Thyroid gland (tissue), 4 donors: ENCODE measurements at regions not wholly inside any gene's neighbourhood (a gene's known extent, or its start where the extent isn't known, plus 50 kb on each side); places are given as distances from the start of the nearest gene placed in this dataset.

Source experiments
- DNase-seq, 2 donors: peaks; one replicate each; pipeline ENCODE4 v3.0.0-alpha.2; 2019
- H3K27ac ChIP-seq, 3 donors: fragments of 200-600 bp; sonication (generic); 1 replicate in 2 of 3; 2 replicates in 1 of 3; pipeline ENCODE4 v1.5.1; 2016 to 2019; ENCODE audit warnings: mild to moderate bottlenecking in 1 of 3, moderate library complexity in 1 of 3
- H3K27me3 ChIP-seq: fragments of 200-600 bp; sonication (generic); one replicate; pipeline ENCODE4 v1.5.1; 2019
- H3K36me3 ChIP-seq, 2 donors: fragments of 200-600 bp; sonication (generic); one replicate each; pipeline ENCODE4 v1.5.1; 2016 to 2019
- H3K4me1 ChIP-seq, 2 donors: fragments of 200-600 bp; sonication (generic); one replicate each; pipeline ENCODE4 v1.5.1; 2017 to 2019
- H3K4me3 ChIP-seq, 3 donors: fragments of 200-600 bp; sonication (generic); replicated peaks in 1 of 3; 1 replicate in 2 of 3; 2 replicates in 1 of 3; pipeline ENCODE4 v1.5.1; 2016; ENCODE audit warnings: mild to moderate bottlenecking in 1 of 3
- H3K9me3 ChIP-seq: fragments of 200-600 bp; sonication (generic); one replicate; pipeline ENCODE4 v1.5.1; 2017
- CTCF ChIP-seq, 6 experiments: fragments of 200-600 bp in 3 of 6; fragments of 450-650 bp in 3 of 6; sonication (generic) in 3 of 6; IDR thresholded peaks; one replicate each; pipeline ENCODE4 v1.5.1; 2016 to 2019; ENCODE audit warnings: antibody characterized with exemption in 6 of 6, mild to moderate bottlenecking in 2 of 6, inconsistent platforms in 1 of 6, moderate library complexity in 1 of 6
- POLR2A ChIP-seq, 2 donors: fragments of 450-650 bp; IDR thresholded peaks; one replicate each; pipeline ENCODE4 v1.6.1; 2017; ENCODE audit warnings: antibody characterized with exemption in 2 of 2, mild to moderate bottlenecking in 2 of 2, moderate library complexity in 1 of 2
- WGBS, 2 donors: methylation state at CpG; one replicate each; pipeline ENCODE4 v1.1.5; 2017; 5-methylcytosine and 5-hydroxymethylcytosine counted together
- intact Hi-C: fragments of 100-400 bp; cut with DNase I; formaldehyde crosslinking; loops from one replicate; pipeline ENCODE4 v1.15.1; 2023

- TF ChIP-seq CTCF (IDR thresholded peaks at IDR 0.05) (no peak), POLR2A (IDR thresholded peaks at IDR 0.05) (no peak)
- 85 to 86% methylated on average over 5 of the region's 5 CpGs for WGBS, 2 donors
- no peaks in the 10 kb centered on the region for H3K9me3 ChIP-seq
- H3K4me3 ChIP-seq, result no peak overlapping the region
- H3K4me1 ChIP-seq, result no peaks in the 10 kb centered on the region
- H3K27me3 ChIP-seq, result no peaks in the 10 kb centered on the region
- intact Hi-C loops, result no loop called here
- no peaks in the 10 kb centered on the region for H3K36me3 ChIP-seq
- no peak overlapping the region for H3K27ac ChIP-seq
- no peak for DNase-seq
Measured at GRCh38 chr15:96108405-96108804, 222.1 kb upstream of the NR2F2 start.

GRCh38 chr15:96109820-96110219, 220.7 kb upstream of the NR2F2 start:
- intact Hi-C loops, result no loop called here
- WGBS, 2 donors, result 93 to 96% methylated on average over 5 of the region's 5 CpGs
- Histone ChIP-seq H3K4me3 (no peak overlapping the region), H3K36me3 (no peaks in the 10 kb centered on the region), H3K27me3 (no peaks in the 10 kb centered on the region), H3K27ac (no peak overlapping the region), H3K4me1 (no peaks in the 10 kb centered on the region), H3K9me3 (no peaks in the 10 kb centered on the region)
- DNase-seq, result no peak
- TF ChIP-seq CTCF (IDR thresholded peaks at IDR 0.05) (no peak), POLR2A (IDR thresholded peaks at IDR 0.05) (no peak)

GRCh38 chr15:96112018-96112417, 218.5 kb upstream of the NR2F2 start:
- no peak for TF ChIP-seq POLR2A (IDR thresholded peaks at IDR 0.05)
- no peak for TF ChIP-seq CTCF (IDR thresholded peaks at IDR 0.05)
- no peaks in the 10 kb centered on the region for H3K27me3 ChIP-seq
- no peak overlapping the region for H3K27ac ChIP-seq
- WGBS, 2 donors, result 92 to 93% methylated on average over 2 of the region's 2 CpGs
- H3K4me1 ChIP-seq, result no peaks in the 10 kb centered on the region
- DNase-seq, result no peak
- H3K4me3 ChIP-seq, result no peak overlapping the region
- H3K36me3 ChIP-seq, result no peaks in the 10 kb centered on the region
- H3K9me3 ChIP-seq, result no peaks in the 10 kb centered on the region
- intact Hi-C loops, result no loop called here

- H3K27me3 ChIP-seq, result no peaks in the 10 kb centered on the region
- no peaks in the 10 kb centered on the region for H3K9me3 ChIP-seq
- H3K27ac ChIP-seq, result no peak overlapping the region
- H3K4me3 ChIP-seq, result no peak overlapping the region
- 42 to 53% methylated on average over 2 of the region's 2 CpGs for WGBS, 2 donors
- H3K4me1 ChIP-seq, result no peaks in the 10 kb centered on the region
- TF ChIP-seq CTCF (IDR thresholded peaks at IDR 0.05) (no peak), POLR2A (IDR thresholded peaks at IDR 0.05) (no peak)
- DNase-seq, result no peak
- H3K36me3 ChIP-seq, result no peaks in the 10 kb centered on the region
- intact Hi-C loops, result no loop called here
Measured at GRCh38 chr15:96115642-96116041, 214.9 kb upstream of the NR2F2 start.

- no peaks in the 10 kb centered on the region for H3K4me1 ChIP-seq
- 65 to 81% methylated on average over 4 of the region's 4 CpGs for WGBS, 2 donors
- intact Hi-C loops, result no loop called here
- no peaks in the 10 kb centered on the region for H3K9me3 ChIP-seq
- H3K36me3 ChIP-seq, result no peaks in the 10 kb centered on the region
- no peak overlapping the region for H3K27ac ChIP-seq
- TF ChIP-seq POLR2A (IDR thresholded peaks at IDR 0.05) (no peak), CTCF (IDR thresholded peaks at IDR 0.05) (no peak)
- DNase-seq, result no peak
- no peak overlapping the region for H3K4me3 ChIP-seq
- H3K27me3 ChIP-seq, result no peaks in the 10 kb centered on the region
Measured at GRCh38 chr15:96117270-96117669, 213.2 kb upstream of the NR2F2 start.
